ENCODE measurements at regions not wholly inside any gene's neighbourhood (a gene's known extent, or its start where the extent isn't known, plus 50 kb on each side); places are given as distances from the start of the nearest gene placed in this dataset.

DNA sequence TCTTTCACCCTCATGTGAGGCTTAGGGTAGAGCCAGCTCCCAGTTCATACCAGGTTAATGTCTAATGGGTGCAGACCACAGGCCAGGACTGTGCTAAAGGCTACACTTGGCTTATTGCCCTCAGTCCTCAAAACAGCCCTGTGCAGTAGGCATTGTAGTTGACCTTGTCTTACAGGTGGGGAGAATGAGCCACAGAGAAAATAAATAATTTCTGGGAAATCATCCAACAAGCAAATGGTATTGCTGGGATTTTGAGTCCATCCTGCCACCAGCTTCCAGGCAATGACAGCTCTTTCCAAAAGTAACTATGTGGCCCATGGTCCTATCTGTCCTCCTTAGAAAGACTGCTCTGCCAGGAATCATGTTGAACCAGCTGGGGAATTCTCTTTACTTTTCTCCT is 450.0 kb downstream of the GADD45G start:
- TF ChIP-seq, protein P1, sequence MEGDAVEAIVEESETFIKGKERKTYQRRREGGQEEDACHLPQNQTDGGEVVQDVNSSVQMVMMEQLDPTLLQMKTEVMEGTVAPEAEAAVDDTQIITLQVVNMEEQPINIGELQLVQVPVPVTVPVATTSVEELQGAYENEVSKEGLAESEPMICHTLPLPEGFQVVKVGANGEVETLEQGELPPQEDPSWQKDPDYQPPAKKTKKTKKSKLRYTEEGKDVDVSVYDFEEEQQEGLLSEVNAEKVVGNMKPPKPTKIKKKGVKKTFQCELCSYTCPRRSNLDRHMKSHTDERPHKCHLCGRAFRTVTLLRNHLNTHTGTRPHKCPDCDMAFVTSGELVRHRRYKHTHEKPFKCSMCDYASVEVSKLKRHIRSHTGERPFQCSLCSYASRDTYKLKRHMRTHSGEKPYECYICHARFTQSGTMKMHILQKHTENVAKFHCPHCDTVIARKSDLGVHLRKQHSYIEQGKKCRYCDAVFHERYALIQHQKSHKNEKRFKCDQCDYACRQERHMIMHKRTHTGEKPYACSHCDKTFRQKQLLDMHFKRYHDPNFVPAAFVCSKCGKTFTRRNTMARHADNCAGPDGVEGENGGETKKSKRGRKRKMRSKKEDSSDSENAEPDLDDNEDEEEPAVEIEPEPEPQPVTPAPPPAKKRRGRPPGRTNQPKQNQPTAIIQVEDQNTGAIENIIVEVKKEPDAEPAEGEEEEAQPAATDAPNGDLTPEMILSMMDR (tag by site-specific recombination; IDR thresholded peaks at IDR 0.05) = no peak
- TF ChIP-seq ZNF610 (tag by site-specific recombination; IDR thresholded peaks at IDR 0.05; ENCODE audit: borderline replicate concordance) (no peak), ZNF114 (tag by site-specific recombination; IDR thresholded peaks at IDR 0.05) (no peak), ZNF157 (tag by site-specific recombination; IDR thresholded peaks at IDR 0.05) (no peak)
